ENCODE measurements at regions not wholly inside any gene's neighbourhood (a gene's known extent, or its start where the extent isn't known, plus 50 kb on each side); places are given as distances from the start of the nearest gene placed in this dataset.

DNA sequence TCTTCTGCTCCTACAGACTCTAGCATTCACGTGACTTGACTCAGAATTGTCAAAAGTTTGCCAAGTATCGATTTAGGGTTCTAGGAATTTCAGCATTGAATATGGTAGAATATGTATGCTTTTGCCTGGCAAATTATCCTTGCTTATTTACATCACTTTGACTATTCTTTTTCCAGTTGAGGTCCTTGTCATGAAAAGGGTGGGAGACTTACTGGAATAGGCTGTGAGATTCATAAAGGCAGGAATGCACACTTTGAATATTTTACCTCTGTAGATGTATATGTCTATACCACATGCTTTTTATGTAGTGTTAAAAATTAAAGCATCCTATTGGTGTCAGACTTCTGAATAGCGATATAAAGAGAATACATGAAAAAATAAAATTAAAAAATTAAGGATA lies 378.8 kb upstream of the RARB start:
- TF ChIP-seq, protein P1, sequence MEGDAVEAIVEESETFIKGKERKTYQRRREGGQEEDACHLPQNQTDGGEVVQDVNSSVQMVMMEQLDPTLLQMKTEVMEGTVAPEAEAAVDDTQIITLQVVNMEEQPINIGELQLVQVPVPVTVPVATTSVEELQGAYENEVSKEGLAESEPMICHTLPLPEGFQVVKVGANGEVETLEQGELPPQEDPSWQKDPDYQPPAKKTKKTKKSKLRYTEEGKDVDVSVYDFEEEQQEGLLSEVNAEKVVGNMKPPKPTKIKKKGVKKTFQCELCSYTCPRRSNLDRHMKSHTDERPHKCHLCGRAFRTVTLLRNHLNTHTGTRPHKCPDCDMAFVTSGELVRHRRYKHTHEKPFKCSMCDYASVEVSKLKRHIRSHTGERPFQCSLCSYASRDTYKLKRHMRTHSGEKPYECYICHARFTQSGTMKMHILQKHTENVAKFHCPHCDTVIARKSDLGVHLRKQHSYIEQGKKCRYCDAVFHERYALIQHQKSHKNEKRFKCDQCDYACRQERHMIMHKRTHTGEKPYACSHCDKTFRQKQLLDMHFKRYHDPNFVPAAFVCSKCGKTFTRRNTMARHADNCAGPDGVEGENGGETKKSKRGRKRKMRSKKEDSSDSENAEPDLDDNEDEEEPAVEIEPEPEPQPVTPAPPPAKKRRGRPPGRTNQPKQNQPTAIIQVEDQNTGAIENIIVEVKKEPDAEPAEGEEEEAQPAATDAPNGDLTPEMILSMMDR (tag by site-specific recombination; IDR thresholded peaks at IDR 0.05), result no peak
- TF ChIP-seq ZNF121 (tag by site-specific recombination; IDR thresholded peaks at IDR 0.05) (no peak), KLF10 (tag by site-specific recombination; IDR thresholded peaks at IDR 0.05) (no peak), ZNF155 (tag by site-specific recombination; IDR thresholded peaks at IDR 0.05) (no peak), ZNF157 (tag by site-specific recombination; IDR thresholded peaks at IDR 0.05) (no peak)
- TF ChIP-seq, protein P2, sequence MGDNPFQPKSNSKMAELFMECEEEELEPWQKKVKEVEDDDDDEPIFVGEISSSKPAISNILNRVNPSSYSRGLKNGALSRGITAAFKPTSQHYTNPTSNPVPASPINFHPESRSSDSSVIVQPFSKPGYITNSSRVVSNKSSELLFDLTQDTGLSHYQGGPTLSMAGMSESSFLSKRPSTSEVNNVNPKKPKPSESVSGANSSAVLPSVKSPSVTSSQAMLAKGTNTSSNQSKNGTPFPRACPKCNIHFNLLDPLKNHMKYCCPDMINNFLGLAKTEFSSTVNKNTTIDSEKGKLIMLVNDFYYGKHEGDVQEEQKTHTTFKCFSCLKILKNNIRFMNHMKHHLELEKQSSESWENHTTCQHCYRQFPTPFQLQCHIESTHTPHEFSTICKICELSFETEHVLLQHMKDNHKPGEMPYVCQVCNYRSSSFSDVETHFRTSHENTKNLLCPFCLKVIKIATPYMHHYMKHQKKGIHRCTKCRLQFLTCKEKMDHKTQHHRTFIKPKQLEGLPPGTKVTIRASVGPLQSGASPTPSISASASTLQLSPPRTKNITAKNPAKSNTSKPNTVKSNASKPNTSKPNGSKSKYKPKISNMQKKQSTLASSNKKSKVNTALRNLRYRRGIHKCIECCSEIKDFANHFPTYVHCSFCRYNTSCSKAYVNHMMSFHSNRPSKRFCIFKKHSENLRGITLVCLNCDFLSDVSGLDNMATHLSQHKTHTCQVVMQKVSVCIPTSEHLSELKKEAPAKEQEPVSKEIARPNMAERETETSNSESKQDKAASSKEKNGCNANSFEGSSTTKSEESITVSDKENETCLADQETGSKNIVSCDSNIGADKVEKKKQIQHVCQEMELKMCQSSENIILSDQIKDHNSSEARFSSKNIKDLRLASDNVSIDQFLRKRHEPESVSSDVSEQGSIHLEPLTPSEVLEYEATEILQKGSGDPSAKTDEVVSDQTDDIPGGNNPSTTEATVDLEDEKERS (tag by site-specific recombination; IDR thresholded peaks at IDR 0.05), result no peak

Measured in HEK293 (cell line).